Body of pancreas (tissue), 4 donors: ENCODE measurements at regions not wholly inside any gene's neighbourhood (a gene's known extent, or its start where the extent isn't known, plus 50 kb on each side); places are given as distances from the start of the nearest gene placed in this dataset.

Experiments
- ATAC-seq: fragments of 150-250 bp; one replicate; pipeline ENCODE4 v1.9.1; 2016
- DNase-seq, 4 donors: peaks; one replicate each; pipeline ENCODE4 v3.0.0-alpha.2; 2019
- H3K27ac ChIP-seq, 4 donors: fragments of 200-600 bp; sonication (generic); 1 replicate in 3 of 4; 2 replicates in 1 of 4; pipeline versions ENCODE4 v1.5.1 to v1.6.1; 2016 to 2019; ENCODE audit warnings: mild to moderate bottlenecking in 1 of 4, mixed read lengths in 1 of 4, moderate library complexity in 1 of 4
- H3K27me3 ChIP-seq, 2 donors: fragments of 200-600 bp; sonication (generic); one replicate each; pipeline ENCODE4 v1.6.0; 2016; ENCODE audit warnings: mild to moderate bottlenecking in 1 of 2
- H3K36me3 ChIP-seq, 2 donors: fragments of 200-600 bp; sonication (generic); replicated peaks in 1 of 2; 2 replicates each; pipeline ENCODE4 v1.5.1; 2016; ENCODE audit warnings: low read depth in 2 of 2; ENCODE audit not compliant: insufficient read depth in 1 of 2
- H3K4me1 ChIP-seq: fragments of 200-600 bp; sonication (generic); one replicate; pipeline ENCODE4 v1.6.0; 2016
- H3K4me3 ChIP-seq, 2 donors: fragments of 200-600 bp; sonication (generic); 1 replicate in 1 of 2; 2 replicates in 1 of 2; pipeline ENCODE4 v1.5.1; 2016 to 2019
- H3K9me3 ChIP-seq, 3 donors: fragments of 200-600 bp; sonication (generic); 1 replicate in 2 of 3; 2 replicates in 1 of 3; pipeline ENCODE4 v1.5.1; 2016
- POLR2A ChIP-seq, 3 donors: fragments of 450-650 bp; IDR thresholded peaks; one replicate each; pipeline ENCODE4 v1.6.1; 2016; ENCODE audit warnings: antibody characterized with exemption in 3 of 3, mild to moderate bottlenecking in 2 of 3
- WGBS, 2 donors: methylation state at CpG; one replicate each; pipeline ENCODE4 v1.1.5; 2017; 5-methylcytosine and 5-hydroxymethylcytosine counted together
- intact Hi-C: fragments of 100-400 bp; cut with DNase I; formaldehyde crosslinking; loops from one replicate; pipeline ENCODE4 v1.15.1; 2023
- TF ChIP-seq, protein P1 (sequence below), 7 experiments: fragments of 450-650 bp in 4 of 7; fragments of 200-600 bp in 3 of 7; sonication (generic) in 3 of 7; IDR thresholded peaks; one replicate each; pipeline ENCODE4 v1.5.1; 2016 to 2019; ENCODE audit warnings: antibody characterized with exemption in 7 of 7

DNA sequence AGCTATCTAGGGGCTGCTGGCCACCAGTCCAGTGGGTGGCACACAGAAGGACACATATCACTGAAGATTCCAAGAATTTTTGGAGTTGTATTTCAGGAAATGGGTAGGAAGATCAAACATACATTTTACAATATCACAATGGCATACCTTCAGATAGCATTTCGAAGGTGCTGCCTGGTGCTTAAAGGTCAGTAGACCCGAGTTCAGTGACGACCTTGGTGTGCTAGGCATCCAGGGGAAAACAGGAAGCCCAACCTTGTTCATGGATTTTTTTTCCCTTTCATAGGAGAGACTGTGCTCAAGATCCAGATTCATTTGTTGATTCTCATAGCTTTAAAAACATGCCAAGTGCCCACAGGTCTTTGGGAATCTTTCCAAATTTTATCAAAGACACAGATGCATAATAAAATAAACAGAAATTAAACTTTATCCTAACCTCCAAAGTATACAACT is 51.0 kb upstream of the RCBTB2 start:
- TF ChIP-seq POLR2A (IDR thresholded peaks at IDR 0.05), result no peak
- TF ChIP-seq, protein P1, sequence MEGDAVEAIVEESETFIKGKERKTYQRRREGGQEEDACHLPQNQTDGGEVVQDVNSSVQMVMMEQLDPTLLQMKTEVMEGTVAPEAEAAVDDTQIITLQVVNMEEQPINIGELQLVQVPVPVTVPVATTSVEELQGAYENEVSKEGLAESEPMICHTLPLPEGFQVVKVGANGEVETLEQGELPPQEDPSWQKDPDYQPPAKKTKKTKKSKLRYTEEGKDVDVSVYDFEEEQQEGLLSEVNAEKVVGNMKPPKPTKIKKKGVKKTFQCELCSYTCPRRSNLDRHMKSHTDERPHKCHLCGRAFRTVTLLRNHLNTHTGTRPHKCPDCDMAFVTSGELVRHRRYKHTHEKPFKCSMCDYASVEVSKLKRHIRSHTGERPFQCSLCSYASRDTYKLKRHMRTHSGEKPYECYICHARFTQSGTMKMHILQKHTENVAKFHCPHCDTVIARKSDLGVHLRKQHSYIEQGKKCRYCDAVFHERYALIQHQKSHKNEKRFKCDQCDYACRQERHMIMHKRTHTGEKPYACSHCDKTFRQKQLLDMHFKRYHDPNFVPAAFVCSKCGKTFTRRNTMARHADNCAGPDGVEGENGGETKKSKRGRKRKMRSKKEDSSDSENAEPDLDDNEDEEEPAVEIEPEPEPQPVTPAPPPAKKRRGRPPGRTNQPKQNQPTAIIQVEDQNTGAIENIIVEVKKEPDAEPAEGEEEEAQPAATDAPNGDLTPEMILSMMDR (IDR thresholded peaks at IDR 0.05), result no peak
- Histone ChIP-seq H3K9me3 (no peaks in the 10 kb centered on the region), H3K27ac (no peak overlapping the region), H3K36me3 (no peaks in the 10 kb centered on the region), H3K4me1 (peaks cover 33% of the 10 kb centered on the region), H3K27me3 (no peaks in the 10 kb centered on the region), H3K4me3 (no peak overlapping the region)
- intact Hi-C loops, result no loop called here
- WGBS, 2 donors, result 22 to 27% methylated on average over 3 of the region's 3 CpGs
- no peak for ATAC-seq
- no peak for DNase-seq

GRCh38 chr13:48585456-48585840 is 52.6 kb upstream of the RCBTB2 start:
- ATAC-seq (peak; percentile 86), DNase-seq (peak in 3 of 4 donors; percentile 24 to 44 (median 41))
- Histone ChIP-seq H3K9me3 (no peaks in the 10 kb centered on the region), H3K27ac (peak overlapping the region in 2 of 4 donors; percentile 43 to 59), H3K4me3 (no peak overlapping the region), H3K36me3 (no peaks in the 10 kb centered on the region), H3K27me3 (no peaks in the 10 kb centered on the region), H3K4me1 (peaks cover 41% of the 10 kb centered on the region)
- 24 to 27% methylated on average over 2 of the region's 2 CpGs for WGBS, 2 donors
- no peak for TF ChIP-seq POLR2A (IDR thresholded peaks at IDR 0.05)
- TF ChIP-seq, protein P1 (IDR thresholded peaks at IDR 0.05), result no peak
- intact Hi-C loops, result loop anchor here (5.0 kb wide), 1 partner anchor 463 kb away; no protein-coding TSS in a partner anchor

- no peak overlapping the region for H3K4me3 ChIP-seq
- ATAC-seq (no peak), DNase-seq (peak in 1 of 4 donors; percentile 21)
- no peaks in the 10 kb centered on the region for H3K27me3 ChIP-seq
- no peaks in the 10 kb centered on the region for H3K9me3 ChIP-seq
- intact Hi-C loops, result loop anchor here (5.0 kb wide), 1 partner anchor 464 kb away; no protein-coding TSS in a partner anchor
- peak overlapping the region in 3 of 4 donors; percentile 14 to 38 (median 14) for H3K27ac ChIP-seq
- no peak for TF ChIP-seq POLR2A (IDR thresholded peaks at IDR 0.05)
- TF ChIP-seq, protein P1 (IDR thresholded peaks at IDR 0.05), result no peak
- peaks cover 50% of the 10 kb centered on the region for H3K4me1 ChIP-seq
- H3K36me3 ChIP-seq, result no peaks in the 10 kb centered on the region
- WGBS, 2 donors, result 24 to 34% methylated on average over 5 of the region's 5 CpGs
Measured at GRCh38 chr13:48586591-48587103, 53.8 kb upstream of the RCBTB2 start.

DNA sequence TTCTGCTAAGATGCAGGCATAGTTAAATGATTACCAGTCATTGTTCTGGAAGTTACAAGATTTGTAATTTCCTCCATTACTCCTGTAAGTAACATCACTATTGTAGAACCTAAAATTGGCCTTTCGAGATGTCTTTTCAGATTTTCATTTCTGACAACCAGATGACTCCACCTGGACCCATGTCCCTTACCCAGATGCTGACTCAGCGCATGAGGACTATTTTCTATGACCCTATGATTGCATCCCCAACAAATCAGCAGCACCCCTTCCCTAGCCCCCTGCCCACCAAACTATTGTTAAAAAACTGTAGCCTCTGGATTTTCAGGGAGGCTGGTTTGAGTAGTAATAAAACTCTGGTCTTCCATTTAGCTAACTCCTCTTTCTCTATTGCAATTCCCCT is 55.2 kb upstream of the RCBTB2 start:
- ATAC-seq (no peak), DNase-seq (no peak)
- Histone ChIP-seq H3K27ac (no peak overlapping the region), H3K4me3 (no peak overlapping the region), H3K36me3 (no peaks in the 10 kb centered on the region), H3K9me3 (no peaks in the 10 kb centered on the region), H3K27me3 (no peaks in the 10 kb centered on the region), H3K4me1 (peaks cover 58% of the 10 kb centered on the region)
- WGBS, 2 donors, result 95 to 96% methylated on average over 2 of the region's 2 CpGs
- no peak for TF ChIP-seq POLR2A (IDR thresholded peaks at IDR 0.05)
- TF ChIP-seq, protein P1 (IDR thresholded peaks at IDR 0.05), result no peak
- intact Hi-C loops, result loop anchor here (5.0 kb wide), 1 partner anchor 466 kb away; no protein-coding TSS in a partner anchor
